ENCODE measurements at regions not wholly inside any gene's neighbourhood (a gene's known extent, or its start where the extent isn't known, plus 50 kb on each side); places are given as distances from the start of the nearest gene placed in this dataset.

- H3K27me3 ChIP-seq (ENCODE audit: control insufficient read depth, low read length), result no peaks in the 10 kb centered on the region
- no peaks in the 10 kb centered on the region for H3F3A ChIP-seq (ENCODE audit: control insufficient read depth, insufficient read depth)
- no peaks in the 10 kb centered on the region for H3K36me3 ChIP-seq (ENCODE audit: control insufficient read depth, low read length)
- no peak overlapping the region for H3K4me2 ChIP-seq (ENCODE audit: low read length)
- no peaks in the 10 kb centered on the region for H3K79me2 ChIP-seq (ENCODE audit: control insufficient read depth, low read length)
- H3K27ac ChIP-seq (ENCODE audit: low read depth, low read length), result no peak overlapping the region
- TF ChIP-seq EZH2phosphoT487 (IDR thresholded peaks at IDR 0.05; ENCODE audit: borderline replicate concordance, low read length), result no peak
- TF ChIP-seq, protein P1, sequence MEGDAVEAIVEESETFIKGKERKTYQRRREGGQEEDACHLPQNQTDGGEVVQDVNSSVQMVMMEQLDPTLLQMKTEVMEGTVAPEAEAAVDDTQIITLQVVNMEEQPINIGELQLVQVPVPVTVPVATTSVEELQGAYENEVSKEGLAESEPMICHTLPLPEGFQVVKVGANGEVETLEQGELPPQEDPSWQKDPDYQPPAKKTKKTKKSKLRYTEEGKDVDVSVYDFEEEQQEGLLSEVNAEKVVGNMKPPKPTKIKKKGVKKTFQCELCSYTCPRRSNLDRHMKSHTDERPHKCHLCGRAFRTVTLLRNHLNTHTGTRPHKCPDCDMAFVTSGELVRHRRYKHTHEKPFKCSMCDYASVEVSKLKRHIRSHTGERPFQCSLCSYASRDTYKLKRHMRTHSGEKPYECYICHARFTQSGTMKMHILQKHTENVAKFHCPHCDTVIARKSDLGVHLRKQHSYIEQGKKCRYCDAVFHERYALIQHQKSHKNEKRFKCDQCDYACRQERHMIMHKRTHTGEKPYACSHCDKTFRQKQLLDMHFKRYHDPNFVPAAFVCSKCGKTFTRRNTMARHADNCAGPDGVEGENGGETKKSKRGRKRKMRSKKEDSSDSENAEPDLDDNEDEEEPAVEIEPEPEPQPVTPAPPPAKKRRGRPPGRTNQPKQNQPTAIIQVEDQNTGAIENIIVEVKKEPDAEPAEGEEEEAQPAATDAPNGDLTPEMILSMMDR (IDR thresholded peaks at IDR 0.05; ENCODE audit: low read depth, low read length, poor library complexity, severe bottlenecking), result no peak
- H3K9me3 ChIP-seq (ENCODE audit: control insufficient read depth, insufficient read depth, low read length), result no peaks in the 10 kb centered on the region; the same call in 1 of the 2 replicates
- H3K4me3 ChIP-seq (ENCODE audit: low read length), result no peak overlapping the region
- H3K9me2 ChIP-seq (replicated peaks; ENCODE audit: control insufficient read depth, low read length), result no peaks in the 10 kb centered on the region
- H4K20me1 ChIP-seq (ENCODE audit: control insufficient read depth, insufficient read depth, low read depth, low read length), result no peaks in the 10 kb centered on the region
- no peaks in the 10 kb centered on the region for H3K4me1 ChIP-seq (ENCODE audit: control insufficient read depth, low read length)
These were observed 123.4 kb upstream of the DSEL start for GRCh38 chr18:67639872-67640271.

- no peaks in the 10 kb centered on the region for H3K4me1 ChIP-seq (ENCODE audit: control insufficient read depth, low read length)
- H4K20me1 ChIP-seq (ENCODE audit: control insufficient read depth, insufficient read depth, low read depth, low read length), result no peaks in the 10 kb centered on the region
- H3K27me3 ChIP-seq (ENCODE audit: control insufficient read depth, low read length), result no peaks in the 10 kb centered on the region
- H3K27ac ChIP-seq (ENCODE audit: low read depth, low read length), result no peak overlapping the region
- no peaks in the 10 kb centered on the region for H3F3A ChIP-seq (ENCODE audit: control insufficient read depth, insufficient read depth)
- H3K79me2 ChIP-seq (ENCODE audit: control insufficient read depth, low read length), result no peaks in the 10 kb centered on the region
- no peaks in the 10 kb centered on the region for H3K36me3 ChIP-seq (ENCODE audit: control insufficient read depth, low read length)
- no peak for TF ChIP-seq EZH2phosphoT487 (IDR thresholded peaks at IDR 0.05; ENCODE audit: borderline replicate concordance, low read length)
- TF ChIP-seq, protein P1 (IDR thresholded peaks at IDR 0.05; ENCODE audit: low read depth, low read length, poor library complexity, severe bottlenecking), result no peak
- no peaks in the 10 kb centered on the region; the same call in 1 of the 2 replicates for H3K9me3 ChIP-seq (ENCODE audit: control insufficient read depth, insufficient read depth, low read length)
- no peak overlapping the region for H3K4me2 ChIP-seq (ENCODE audit: low read length)
- no peak overlapping the region for H3K4me3 ChIP-seq (ENCODE audit: low read length)
- H3K9me2 ChIP-seq (replicated peaks; ENCODE audit: control insufficient read depth, low read length), result no peaks in the 10 kb centered on the region
These were observed 120.3 kb upstream of the DSEL start for GRCh38 chr18:67636597-67637385.

DNA sequence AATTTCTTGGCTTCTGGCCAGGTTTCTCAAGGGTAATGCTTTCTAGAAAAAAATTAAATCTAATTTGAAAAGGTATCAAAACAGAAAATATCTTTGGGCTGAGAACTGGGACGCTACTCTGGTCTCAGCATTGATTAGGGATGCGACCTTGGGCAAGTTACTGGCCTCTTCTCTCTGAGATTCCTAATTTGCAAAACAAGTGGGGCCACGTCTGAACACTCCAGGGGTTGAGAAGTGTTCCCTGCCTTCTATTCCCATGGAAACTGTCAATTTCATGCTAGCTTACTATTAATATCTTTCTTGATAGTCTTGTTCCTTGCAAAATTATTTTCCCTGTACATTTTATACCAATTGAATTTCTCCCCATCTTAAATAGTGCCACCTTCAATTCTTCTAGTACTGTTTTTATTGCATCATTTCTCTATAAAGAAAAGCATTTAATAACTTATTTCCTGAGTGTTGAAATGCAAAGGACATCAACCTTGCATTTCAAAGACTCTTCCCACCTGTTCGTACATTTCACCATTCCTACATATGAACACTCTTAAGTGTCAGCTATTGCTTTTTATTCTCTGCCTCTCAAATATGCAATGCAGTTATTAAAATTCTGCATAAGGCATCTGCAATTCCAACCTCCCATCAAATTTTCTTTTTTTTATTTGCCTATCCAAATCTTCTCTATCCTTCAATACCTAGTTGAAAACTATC lies 118.3 kb upstream of the DSEL start:
- no peaks in the 10 kb centered on the region; the same call in 1 of the 2 replicates for H3K9me3 ChIP-seq (ENCODE audit: control insufficient read depth, insufficient read depth, low read length)
- no peak overlapping the region for H3K27ac ChIP-seq (ENCODE audit: low read depth, low read length)
- no peaks in the 10 kb centered on the region for H3F3A ChIP-seq (ENCODE audit: control insufficient read depth, insufficient read depth)
- TF ChIP-seq, protein P1 (IDR thresholded peaks at IDR 0.05; ENCODE audit: low read depth, low read length, poor library complexity, severe bottlenecking), result no peak
- no peak for TF ChIP-seq EZH2phosphoT487 (IDR thresholded peaks at IDR 0.05; ENCODE audit: borderline replicate concordance, low read length)
- no peaks in the 10 kb centered on the region for H3K79me2 ChIP-seq (ENCODE audit: control insufficient read depth, low read length)
- no peaks in the 10 kb centered on the region for H4K20me1 ChIP-seq (ENCODE audit: control insufficient read depth, insufficient read depth, low read depth, low read length)
- no peak overlapping the region for H3K4me2 ChIP-seq (ENCODE audit: low read length)
- H3K9me2 ChIP-seq (replicated peaks; ENCODE audit: control insufficient read depth, low read length), result no peaks in the 10 kb centered on the region
- no peaks in the 10 kb centered on the region for H3K4me1 ChIP-seq (ENCODE audit: control insufficient read depth, low read length)
- no peak overlapping the region for H3K4me3 ChIP-seq (ENCODE audit: low read length)
- no peaks in the 10 kb centered on the region for H3K27me3 ChIP-seq (ENCODE audit: control insufficient read depth, low read length)
- H3K36me3 ChIP-seq (ENCODE audit: control insufficient read depth, low read length), result no peaks in the 10 kb centered on the region
